GM21786 (cell line): ENCODE measurements at regions not wholly inside any gene's neighbourhood (a gene's known extent, or its start where the extent isn't known, plus 50 kb on each side); places are given as distances from the start of the nearest gene placed in this dataset.

Source experiments
- ATAC-seq: cut with Tn5 transposase; IDR thresholded peaks from one replicate; pipeline ENCODE4 v1.9.1; 2021; ENCODE audit not compliant: unreplicated experiment

- ATAC-seq = no peak
Measured at GRCh38 chr2:234438305-234438977, 58.4 kb downstream of the ARL4C start.

DNA sequence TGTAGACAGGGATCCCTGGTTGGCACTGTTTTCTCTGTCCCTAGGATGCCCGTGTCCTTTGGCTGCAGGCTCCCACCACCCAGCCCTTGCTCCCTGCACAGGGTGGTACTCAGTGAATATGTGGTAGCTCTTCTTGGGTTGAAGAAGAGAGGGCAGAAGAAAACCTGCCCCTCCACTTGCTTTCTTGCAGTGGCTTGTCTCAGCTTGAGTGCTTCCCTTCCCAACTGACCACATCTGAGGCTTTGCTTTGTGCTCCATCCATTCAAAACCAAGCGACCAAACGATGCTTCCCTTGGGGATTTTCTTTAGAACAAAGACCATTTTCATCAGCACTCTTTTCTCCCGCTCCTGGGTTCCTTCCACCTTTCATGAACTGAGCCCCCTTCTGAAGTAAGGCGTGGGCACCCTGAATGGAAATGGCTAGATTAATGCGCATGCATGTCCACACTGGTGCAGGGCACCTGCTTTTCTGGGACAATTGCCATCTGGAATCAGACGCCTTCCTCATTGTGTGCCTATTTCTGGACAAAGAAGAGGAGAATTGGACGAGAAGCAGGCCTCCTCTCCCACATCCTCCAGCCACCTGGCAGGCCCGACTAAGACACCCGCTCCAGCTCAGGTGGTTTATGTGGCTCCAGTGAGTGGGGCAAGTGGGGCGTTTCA is 59.1 kb downstream of the ARL4C start:
- ATAC-seq = no peak

GRCh38 chr2:234436482-234436837 is 60.4 kb downstream of the ARL4C start:
- ATAC-seq = no peak

- no peak for ATAC-seq
Measured at GRCh38 chr2:234435836-234436481, 60.9 kb downstream of the ARL4C start.

- ATAC-seq = no peak
Measured at GRCh38 chr2:234433201-234433600, 63.7 kb downstream of the ARL4C start.

DNA sequence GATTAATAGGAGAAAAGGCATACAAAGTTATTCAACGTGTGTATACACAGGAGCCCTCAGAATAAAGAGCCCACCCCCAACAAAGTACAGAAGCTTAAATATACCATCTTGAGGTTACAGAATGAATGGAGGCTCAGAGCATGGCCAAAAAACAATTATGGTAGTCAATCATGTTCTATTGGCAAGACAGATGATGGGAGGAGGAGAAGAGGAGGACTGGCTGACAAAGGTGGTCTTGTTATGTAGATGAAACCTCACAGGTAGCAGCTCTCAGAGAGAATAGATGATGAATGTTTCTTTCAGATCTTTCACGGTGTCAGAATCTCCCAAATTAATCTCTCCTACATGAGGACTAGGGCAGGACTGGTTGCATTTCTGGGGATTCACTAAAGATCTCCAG is 66.0 kb downstream of the ARL4C start:
- ATAC-seq = no peak

DNA sequence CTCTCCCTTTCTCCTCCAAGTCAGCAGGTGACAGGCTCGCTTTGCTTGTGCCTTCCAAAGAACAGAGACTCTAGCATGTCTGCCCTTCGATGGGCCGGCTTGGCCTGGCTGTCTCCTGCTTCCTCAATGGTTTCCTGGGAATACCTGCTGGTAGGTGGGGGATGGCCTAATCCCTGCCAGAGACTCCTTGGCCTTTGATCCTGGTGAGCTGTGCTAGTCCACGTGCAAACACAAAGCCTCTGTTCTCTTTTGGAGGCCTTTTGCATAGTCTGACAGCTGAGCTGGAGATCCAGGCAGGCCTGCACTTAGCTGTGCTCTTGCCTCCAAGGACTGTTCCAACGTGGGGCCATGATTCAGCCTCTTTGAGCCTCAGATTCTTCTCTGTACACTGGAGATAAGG is 67.6 kb downstream of the ARL4C start:
- no peak for ATAC-seq

GRCh38 chr2:234427081-234428061 is 69.5 kb downstream of the ARL4C start:
- ATAC-seq = no peak

GRCh38 chr2:234426616-234427015 is 70.3 kb downstream of the ARL4C start:
- peak; percentile 24 for ATAC-seq

DNA sequence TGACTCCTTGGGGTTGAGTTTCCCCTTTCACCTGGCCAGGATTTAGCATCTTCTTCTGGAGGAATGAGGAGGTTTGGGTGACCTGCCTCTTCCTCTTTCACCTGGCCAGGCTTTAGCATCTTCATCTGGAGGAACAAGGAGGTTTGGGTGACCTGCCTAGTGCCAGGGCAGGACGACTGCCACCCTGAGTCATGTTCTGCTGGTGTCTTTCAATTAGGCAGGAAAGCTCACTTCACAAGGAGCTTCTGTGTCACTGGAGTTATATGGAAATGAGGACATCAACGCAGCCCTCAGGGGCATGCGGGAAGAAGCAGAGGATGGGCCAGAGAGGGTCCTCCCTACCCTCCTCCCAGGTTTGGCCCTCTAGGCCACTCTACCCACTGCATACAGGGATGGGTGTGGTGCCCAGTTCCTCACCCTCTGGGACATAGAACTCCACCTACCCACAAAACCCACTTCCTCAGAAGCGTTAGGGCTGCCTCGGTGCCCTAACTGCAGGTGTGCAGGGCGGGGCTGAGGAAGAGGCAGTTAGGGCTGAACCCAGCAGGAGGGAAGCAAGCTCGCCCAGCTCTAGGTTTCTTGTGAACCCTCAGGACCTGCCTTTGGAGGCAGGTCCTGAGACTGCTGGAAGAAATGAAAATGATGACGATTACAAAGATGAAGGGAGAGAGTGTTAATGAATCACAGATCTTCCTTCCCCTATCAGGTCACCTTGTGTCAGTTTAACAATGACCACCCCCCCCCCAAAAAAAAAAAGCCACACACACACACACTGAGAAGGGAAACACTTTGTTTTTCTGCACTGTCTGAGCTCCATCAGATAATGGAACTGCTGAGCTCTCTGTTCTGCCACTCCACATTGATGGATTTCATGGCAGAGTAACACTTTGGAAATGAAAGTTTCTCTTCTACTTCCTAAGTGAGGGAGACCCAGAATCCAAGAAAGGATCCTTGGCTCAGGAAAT is 71.0 kb downstream of the ARL4C start:
- ATAC-seq = peak; percentile 84

DNA sequence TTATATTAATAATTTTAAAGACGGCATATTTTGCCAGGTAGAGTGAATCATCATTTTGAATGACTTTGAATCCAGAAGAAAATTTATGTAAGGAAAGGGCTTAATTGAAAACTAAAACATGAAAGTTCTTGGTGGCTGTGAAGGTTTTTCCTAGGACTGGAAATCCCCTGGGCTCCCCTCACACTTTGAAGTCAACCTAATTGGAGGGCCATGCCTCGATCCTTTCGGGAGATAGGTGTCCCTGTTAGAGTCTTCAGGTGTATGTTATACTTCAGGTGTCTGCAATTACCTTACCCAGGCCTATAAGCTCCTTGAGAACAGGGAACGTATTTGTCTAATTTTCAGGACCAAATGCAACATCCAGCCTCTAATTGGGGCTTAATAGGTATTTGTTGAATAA is 73.0 kb downstream of the ARL4C start:
- no peak for ATAC-seq

DNA sequence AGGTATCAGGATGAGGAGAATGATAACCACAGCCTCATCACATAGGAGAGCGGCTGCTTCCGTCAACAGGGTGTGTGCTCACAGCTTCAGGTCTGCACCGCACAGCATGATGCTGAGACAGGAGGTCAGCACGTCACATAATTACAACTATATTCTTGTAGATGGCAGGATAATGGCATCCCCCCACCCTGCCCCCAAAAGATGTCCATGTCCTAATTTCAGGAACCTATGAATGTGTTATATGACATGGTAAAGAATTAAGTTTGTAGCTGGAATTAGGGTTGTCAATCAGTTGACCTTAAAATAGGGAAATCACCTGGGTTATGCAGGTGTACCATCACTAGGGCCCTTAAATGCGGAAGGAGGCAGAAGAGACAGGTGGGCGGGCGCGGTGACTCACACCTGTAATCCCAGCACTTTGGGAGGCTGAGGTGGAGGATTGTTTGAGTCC is 73.9 kb downstream of the ARL4C start:
- no peak for ATAC-seq

GRCh38 chr2:234422273-234422732 is 74.6 kb downstream of the ARL4C start:
- ATAC-seq = no peak

DNA sequence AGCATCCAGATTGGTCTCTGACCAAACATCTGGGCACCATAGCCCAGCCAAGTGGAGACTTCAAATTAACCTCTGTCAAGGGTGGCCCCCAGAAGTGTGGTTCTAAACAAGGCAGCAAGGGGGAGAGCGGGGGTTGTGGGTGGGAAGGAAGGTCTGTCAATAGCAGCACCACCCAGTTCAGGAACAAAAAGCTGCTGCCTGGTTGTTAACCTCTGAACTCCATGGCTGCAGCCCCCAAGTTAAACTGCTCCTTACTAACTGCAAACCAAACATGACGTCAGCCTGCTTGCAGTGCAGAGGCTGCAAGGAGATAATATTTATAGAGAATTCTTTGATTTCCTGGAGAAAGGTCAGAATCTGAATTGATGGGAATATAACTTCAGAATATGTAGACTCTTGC is 76.5 kb downstream of the ARL4C start:
- ATAC-seq = no peak

DNA sequence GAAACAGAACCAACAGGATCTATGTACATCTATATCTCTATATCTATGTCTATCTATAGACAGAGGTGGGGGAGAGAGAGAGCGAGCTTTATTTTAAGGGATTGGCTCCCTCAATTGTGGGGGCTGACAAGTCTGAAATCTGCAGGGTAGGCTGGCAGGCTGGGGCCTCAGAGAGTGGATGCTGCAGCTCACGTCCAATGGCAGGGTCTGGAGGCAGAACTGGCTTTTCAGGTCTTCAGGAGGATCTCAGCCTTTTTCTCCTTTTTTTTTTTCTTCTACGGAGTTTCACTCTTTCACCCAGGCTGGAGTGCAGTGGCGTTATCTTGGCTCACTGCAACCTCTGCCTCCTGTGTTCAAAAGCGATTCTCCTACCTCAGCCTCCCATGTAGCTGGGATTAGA is 77.2 kb downstream of the ARL4C start:
- ATAC-seq = no peak

GRCh38 chr2:234415706-234416105 is 81.2 kb downstream of the ARL4C start:
- ATAC-seq = no peak

DNA sequence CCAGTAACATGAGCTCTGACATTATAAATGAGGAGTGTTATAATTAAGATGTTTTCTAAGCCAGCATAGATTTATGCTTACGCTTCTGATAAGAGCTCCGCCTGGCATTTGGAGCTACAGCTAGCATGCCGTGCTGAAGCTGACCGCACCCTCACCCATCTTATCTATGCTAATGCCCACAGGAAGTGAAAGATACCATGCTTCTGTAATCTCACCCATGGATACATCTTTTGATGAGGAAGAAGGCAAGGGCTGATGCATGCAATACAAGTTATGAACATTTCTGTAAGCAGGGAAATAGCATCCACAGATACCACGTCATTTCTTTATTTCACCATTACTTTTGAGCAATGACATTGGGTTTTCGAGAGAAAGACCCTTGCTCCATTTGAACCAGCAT is 82.3 kb downstream of the ARL4C start:
- no peak for ATAC-seq

DNA sequence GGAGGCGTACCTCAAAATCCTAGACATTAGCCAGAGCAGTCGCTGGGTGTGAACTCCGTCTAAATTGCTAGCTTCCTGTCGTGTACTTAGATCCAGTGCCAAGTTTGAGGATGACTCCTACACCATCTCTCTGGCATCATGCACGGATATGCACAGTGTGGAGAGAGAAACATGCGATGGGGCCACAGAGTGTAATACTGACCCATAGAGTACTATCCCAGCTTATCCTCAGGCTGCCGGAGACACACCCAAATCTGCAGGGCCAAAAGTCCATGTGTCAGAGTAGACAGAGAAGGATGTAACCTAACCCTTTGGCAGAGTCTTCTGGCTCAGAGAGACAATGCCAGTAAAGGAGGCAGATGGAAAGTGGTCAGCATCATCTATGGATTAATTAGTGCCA is 84.2 kb downstream of the ARL4C start:
- no peak for ATAC-seq

- ATAC-seq = peak; percentile 82
Measured at GRCh38 chr2:234411793-234412192, 85.1 kb downstream of the ARL4C start.

GRCh38 chr2:234410526-234410925 is 86.4 kb downstream of the ARL4C start:
- ATAC-seq = no peak
